ENCODE measurements at regions not wholly inside any gene's neighbourhood (a gene's known extent, or its start where the extent isn't known, plus 50 kb on each side); places are given as distances from the start of the nearest gene placed in this dataset.
"Not testable (repeated sequence)": the region's sequence is repeated elsewhere in the genome, so short reads cannot be mapped to it uniquely, and the experiment has no call there.

DNA sequence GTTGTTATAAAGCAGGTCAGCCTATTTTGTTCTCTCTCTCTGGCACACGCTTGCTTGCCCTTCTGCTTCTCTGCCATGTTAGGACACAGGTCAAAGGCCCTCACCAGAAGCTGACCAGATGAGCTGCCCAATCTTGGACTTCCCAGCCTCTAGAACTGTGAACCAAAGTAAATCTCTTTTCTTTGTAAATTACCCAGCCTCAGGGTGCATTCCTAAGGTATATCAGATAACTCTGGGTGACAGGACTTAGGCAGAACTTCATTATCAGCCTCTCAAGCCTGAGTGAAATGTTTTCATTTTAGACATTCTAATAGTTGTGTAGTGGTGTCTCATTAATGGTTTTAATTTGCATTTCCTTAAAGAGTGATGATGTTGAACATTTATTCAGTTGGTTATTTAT lies 124.3 kb downstream of the CDRT15L2 start:
- no peaks in the 10 kb centered on the region for H3K27me3 ChIP-seq (replicated peaks; ENCODE audit: insufficient read depth)
- H3K4me1 ChIP-seq (replicated peaks): no peaks in the 10 kb centered on the region
- H3K27ac ChIP-seq: no peak overlapping the region
- 100% methylated on average over 1 of the region's 1 CpG for WGBS
- no peaks in the 10 kb centered on the region for H3K36me3 ChIP-seq
- intact Hi-C loops (cut with DNase I): no loop called here
- no peak for DNase-seq (ENCODE audit: low spot score)
- H3K4me3 ChIP-seq: no peak overlapping the region
- TF ChIP-seq POLR2A (IDR thresholded peaks at IDR 0.05) (no peak), CTCF (IDR thresholded peaks at IDR 0.05) (no peak), POLR2AphosphoS5 (IDR thresholded peaks at IDR 0.05) (no peak)
- no peaks in the 10 kb centered on the region for H3K9me3 ChIP-seq

GRCh38 chr17:20705186-20705585 lies 125.7 kb downstream of the CDRT15L2 start:
- intact Hi-C loops (cut with DNase I); H3K27me3 ChIP-seq (replicated peaks; ENCODE audit: insufficient read depth); H3K9me3 ChIP-seq; H3K36me3 ChIP-seq; H3K4me3 ChIP-seq; DNase-seq (ENCODE audit: low spot score); H3K27ac ChIP-seq; H3K4me1 ChIP-seq (replicated peaks): not testable (repeated sequence)
- WGBS: 58% methylated on average over 1 of the region's 1 CpG

GRCh38 chr17:20706751-20707373 lies 127.3 kb downstream of the CDRT15L2 start:
- peak; percentile 40 for DNase-seq (ENCODE audit: low spot score)
- Histone ChIP-seq H3K27ac (no peak overlapping the region), H3K27me3 (replicated peaks; ENCODE audit: insufficient read depth) (no peaks in the 10 kb centered on the region), H3K36me3 (no peaks in the 10 kb centered on the region), H3K9me3 (no peaks in the 10 kb centered on the region), H3K4me3 (no peak overlapping the region), H3K4me1 (replicated peaks) (no peaks in the 10 kb centered on the region)
- TF ChIP-seq POLR2A (IDR thresholded peaks at IDR 0.05): no peak
- no peak for TF ChIP-seq CTCF (IDR thresholded peaks at IDR 0.05)
- TF ChIP-seq POLR2AphosphoS5 (IDR thresholded peaks at IDR 0.05): no peak
- intact Hi-C loops (cut with DNase I): no loop called here
- 37% methylated on average over 16 of the region's 16 CpGs for WGBS

GRCh38 chr17:20708821-20709220 lies 129.3 kb downstream of the CDRT15L2 start:
- H3K27ac ChIP-seq; H3K4me1 ChIP-seq (replicated peaks); intact Hi-C loops (cut with DNase I); DNase-seq (ENCODE audit: low spot score); H3K36me3 ChIP-seq; H3K4me3 ChIP-seq; H3K9me3 ChIP-seq; H3K27me3 ChIP-seq (replicated peaks; ENCODE audit: insufficient read depth): not testable (repeated sequence)
- WGBS: 86% methylated on average over 11 of the region's 11 CpGs

DNA sequence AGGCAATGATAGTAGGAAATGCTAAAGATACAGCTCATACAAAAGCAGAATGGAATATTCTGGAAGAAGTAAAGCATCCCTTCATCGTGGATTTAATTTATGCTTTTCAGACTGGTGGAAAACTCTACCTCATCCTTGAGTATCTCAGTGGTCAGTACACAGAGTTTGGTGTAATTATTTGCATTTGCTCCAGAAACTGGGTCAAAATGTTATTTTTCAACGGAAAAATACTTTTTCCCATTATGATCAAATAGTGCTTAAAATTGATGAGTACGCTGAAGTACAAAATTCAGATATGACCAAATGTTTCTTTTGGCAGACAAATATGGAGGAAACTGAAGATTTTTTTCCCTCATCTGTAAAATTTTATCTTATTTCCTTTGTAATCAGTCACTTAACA lies 137.0 kb downstream of the CDRT15L2 start:
- intact Hi-C loops (cut with DNase I); H3K27me3 ChIP-seq (replicated peaks; ENCODE audit: insufficient read depth); H3K27ac ChIP-seq; H3K36me3 ChIP-seq; H3K4me3 ChIP-seq; H3K9me3 ChIP-seq; H3K4me1 ChIP-seq (replicated peaks); DNase-seq (ENCODE audit: low spot score): not testable (repeated sequence)
- 86% methylated on average over 3 of the region's 3 CpGs for WGBS

- no peak for DNase-seq (ENCODE audit: low spot score)
- Histone ChIP-seq H3K4me3 (no peak overlapping the region), H3K36me3 (no peaks in the 10 kb centered on the region), H3K27me3 (replicated peaks; ENCODE audit: insufficient read depth) (no peaks in the 10 kb centered on the region), H3K9me3 (no peaks in the 10 kb centered on the region), H3K4me1 (replicated peaks) (no peaks in the 10 kb centered on the region), H3K27ac (no peak overlapping the region)
- TF ChIP-seq CTCF (IDR thresholded peaks at IDR 0.05) (no peak), POLR2AphosphoS5 (IDR thresholded peaks at IDR 0.05) (no peak), POLR2A (IDR thresholded peaks at IDR 0.05) (no peak)
- intact Hi-C loops (cut with DNase I): no loop called here
- WGBS: 45% methylated on average over 5 of the region's 5 CpGs
These were observed 141.6 kb downstream of the CDRT15L2 start for GRCh38 chr17:20721171-20721570.

DNA sequence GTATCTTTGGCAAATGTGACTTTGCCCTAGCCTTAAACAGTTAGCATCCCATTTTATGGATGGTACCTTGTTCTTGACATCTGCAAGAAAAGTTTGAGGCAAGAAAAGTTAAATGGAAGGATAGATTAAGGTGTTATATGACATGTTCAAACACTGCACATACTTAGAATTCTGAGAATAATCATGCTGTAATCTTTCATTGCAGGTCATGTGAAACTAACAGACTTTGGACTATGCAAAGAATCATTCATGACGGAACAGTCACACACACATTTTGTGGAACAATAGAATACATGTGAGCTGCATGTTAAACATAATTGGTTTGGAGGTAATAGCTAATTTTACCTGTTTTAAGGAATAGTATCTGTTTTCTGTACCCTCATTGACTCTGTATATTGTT lies 144.9 kb downstream of the CDRT15L2 start:
- H3K9me3 ChIP-seq; H3K36me3 ChIP-seq; H3K4me1 ChIP-seq (replicated peaks); H3K27me3 ChIP-seq (replicated peaks; ENCODE audit: insufficient read depth); DNase-seq (ENCODE audit: low spot score); H3K27ac ChIP-seq; H3K4me3 ChIP-seq; intact Hi-C loops (cut with DNase I): not testable (repeated sequence)
- WGBS: 100% methylated on average over 1 of the region's 1 CpG

GRCh38 chr17:20727201-20727600 lies 147.7 kb downstream of the CDRT15L2 start:
- H3K4me1 ChIP-seq (replicated peaks); H3K27me3 ChIP-seq (replicated peaks; ENCODE audit: insufficient read depth); H3K9me3 ChIP-seq; H3K27ac ChIP-seq; H3K36me3 ChIP-seq; intact Hi-C loops (cut with DNase I); DNase-seq (ENCODE audit: low spot score); H3K4me3 ChIP-seq: not testable (repeated sequence)
- 85% methylated on average over 7 of the region's 7 CpGs for WGBS

Data from prostate gland (tissue), 2 donors.